ENCODE measurements at regions not wholly inside any gene's neighbourhood (a gene's known extent, or its start where the extent isn't known, plus 50 kb on each side); places are given as distances from the start of the nearest gene placed in this dataset.

GRCh38 chr5:61596265-61596664, 264.2 kb downstream of the ZSWIM6 start:
- DNase-seq (ENCODE audit: low read depth), result no peak

GRCh38 chr5:61597684-61598083, 265.6 kb downstream of the ZSWIM6 start:
- no peak for DNase-seq (ENCODE audit: low read depth)

GRCh38 chr5:61598126-61598525, 266.1 kb downstream of the ZSWIM6 start:
- no peak for DNase-seq (ENCODE audit: low read depth)

- DNase-seq (ENCODE audit: low read depth), result no peak
These were observed 267.5 kb downstream of the ZSWIM6 start for GRCh38 chr5:61599370-61600122.

- DNase-seq (ENCODE audit: low read depth), result no peak
These were observed 268.0 kb downstream of the ZSWIM6 start for GRCh38 chr5:61600123-61600444.

- no peak for DNase-seq (ENCODE audit: low read depth)
These were observed 269.0 kb downstream of the ZSWIM6 start for GRCh38 chr5:61600945-61601511.

GRCh38 chr5:61603211-61603908, 271.3 kb downstream of the ZSWIM6 start:
- no peak for DNase-seq (ENCODE audit: low read depth)

GRCh38 chr5:61604076-61605025, 272.3 kb downstream of the ZSWIM6 start:
- no peak for DNase-seq (ENCODE audit: low read depth)

GRCh38 chr5:61609840-61610677, 278.0 kb downstream of the ZSWIM6 start:
- no peak for DNase-seq (ENCODE audit: low read depth)

GRCh38 chr5:61610678-61611024, 278.6 kb downstream of the ZSWIM6 start:
- no peak for DNase-seq (ENCODE audit: low read depth)

GRCh38 chr5:61612431-61612830, 280.4 kb downstream of the ZSWIM6 start:
- DNase-seq (ENCODE audit: low read depth), result no peak

GRCh38 chr5:61613679-61614078, 281.6 kb downstream of the ZSWIM6 start:
- no peak for DNase-seq (ENCODE audit: low read depth)

- no peak for DNase-seq (ENCODE audit: low read depth)
These were observed 282.5 kb downstream of the ZSWIM6 start for GRCh38 chr5:61614606-61615005.

GRCh38 chr5:61617039-61617438, 285.0 kb downstream of the ZSWIM6 start:
- no peak for DNase-seq (ENCODE audit: low read depth)

- no peak for DNase-seq (ENCODE audit: low read depth)
These were observed 286.0 kb downstream of the ZSWIM6 start for GRCh38 chr5:61617995-61618525.

GRCh38 chr5:61618577-61618976, 286.5 kb downstream of the ZSWIM6 start:
- DNase-seq (ENCODE audit: low read depth), result no peak

- no peak for DNase-seq (ENCODE audit: low read depth)
These were observed 287.2 kb downstream of the ZSWIM6 start for GRCh38 chr5:61619289-61619688.

GRCh38 chr5:61619777-61620518, 287.9 kb downstream of the ZSWIM6 start:
- DNase-seq (ENCODE audit: low read depth), result no peak

GRCh38 chr5:61620699-61621182, 288.7 kb downstream of the ZSWIM6 start:
- DNase-seq (ENCODE audit: low read depth), result no peak

GRCh38 chr5:61621202-61621650, 289.2 kb downstream of the ZSWIM6 start:
- no peak for DNase-seq (ENCODE audit: low read depth)

Data from stimulated activated CD8-positive, alpha-beta memory T cell treated with anti-CD3 and anti-CD28 coated beads, Interleukin-12 subunit alpha, Interleukin-12 subunit beta, amount 100 ng/mL, for 4 hours (primary cell).